Memory B cell (primary cell): ENCODE measurements at regions not wholly inside any gene's neighbourhood (a gene's known extent, or its start where the extent isn't known, plus 50 kb on each side); places are given as distances from the start of the nearest gene placed in this dataset.
A peak's percentile ranks its signal among the peaks of the same experiment; 100 is the strongest.
"Not testable (repeated sequence)": the region's sequence is repeated elsewhere in the genome, so short reads cannot be mapped to it uniquely, and the experiment has no call there.

Experiments used
- ATAC-seq: fragments of 150-1000 bp; cut with Tn5 transposase; 2 replicates; pipeline ENCODE4 v1.10.0; 2021; ENCODE audit warnings: low read depth, mild to moderate bottlenecking, moderate library complexity
- DNase-seq, 2 donors: peaks; one replicate each; pipeline ENCODE4 v3.0.0; 2022; ENCODE audit warnings: low spot score in 2 of 2
- H3K27ac Mint-ChIP-seq: one replicate; pipeline ENCODE4 v1.8.0; 2022; ENCODE audit warnings: mild to moderate bottlenecking, moderate library complexity, mixed read lengths
- H3K27me3 Mint-ChIP-seq: one replicate; pipeline ENCODE4 v1.8.0; 2022; ENCODE audit warnings: mixed read lengths
- H3K36me3 Mint-ChIP-seq: one replicate; pipeline ENCODE4 v1.8.0; 2022; ENCODE audit warnings: mild to moderate bottlenecking, mixed read lengths
- H3K4me1 Mint-ChIP-seq: one replicate; pipeline ENCODE4 v1.8.0; 2022; ENCODE audit warnings: mixed read lengths
- H3K4me3 Mint-ChIP-seq: one replicate; pipeline ENCODE4 v1.8.0; 2022; ENCODE audit warnings: mild to moderate bottlenecking, moderate library complexity, mixed read lengths
- H3K9me3 Mint-ChIP-seq: one replicate; pipeline ENCODE4 v1.8.0; 2022; ENCODE audit warnings: mixed read lengths

- Mint-ChIP-seq H3K9me3 (no peaks in the 10 kb centered on the region), H3K27ac (no peak overlapping the region), H3K4me3 (no peak overlapping the region), H3K27me3 (peaks cover 8% of the 10 kb centered on the region), H3K36me3 (no peaks in the 10 kb centered on the region), H3K4me1 (peaks cover 9% of the 10 kb centered on the region)
- DNase-seq (no peak), ATAC-seq (no peak)
Measured at GRCh38 chr12:89230376-89231315, 121.7 kb downstream of the DUSP6 start.

- no peaks in the 10 kb centered on the region for H3K36me3 Mint-ChIP-seq
- ATAC-seq: no peak
- H3K27me3 Mint-ChIP-seq: peaks cover 3% of the 10 kb centered on the region
- DNase-seq: no peak
- peaks cover 9% of the 10 kb centered on the region for H3K4me1 Mint-ChIP-seq
- no peak overlapping the region for H3K4me3 Mint-ChIP-seq
- H3K9me3 Mint-ChIP-seq: no peaks in the 10 kb centered on the region
- no peak overlapping the region for H3K27ac Mint-ChIP-seq
Measured at GRCh38 chr12:89228491-89228890, 123.8 kb downstream of the DUSP6 start.

DNA sequence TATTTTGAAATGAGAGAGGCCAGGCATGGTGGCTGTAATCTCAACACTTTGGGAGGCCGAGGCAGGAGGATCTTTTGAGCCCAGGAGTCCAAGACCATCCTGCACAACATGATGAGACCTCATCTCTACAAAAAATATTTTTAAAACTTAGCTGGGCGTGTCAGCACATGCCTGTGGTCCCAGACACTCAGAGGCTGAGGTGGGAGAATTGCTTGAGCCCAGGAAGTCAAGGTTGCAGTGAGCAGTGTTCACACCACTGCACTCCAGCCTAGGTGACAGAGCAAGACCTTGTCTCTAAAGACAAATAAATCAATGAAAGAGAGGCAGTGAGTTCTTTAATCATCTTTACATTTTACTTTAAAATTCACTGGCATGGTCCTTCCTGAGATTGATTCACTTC, 124.5 kb downstream of the DUSP6 start:
- Mint-ChIP-seq H3K27me3 (peaks cover 6% of the 10 kb centered on the region), H3K9me3 (no peaks in the 10 kb centered on the region), H3K27ac (no peak overlapping the region), H3K4me3 (no peak overlapping the region), H3K4me1 (peaks cover 9% of the 10 kb centered on the region), H3K36me3 (no peaks in the 10 kb centered on the region)
- ATAC-seq (no peak), DNase-seq (no peak)

DNA sequence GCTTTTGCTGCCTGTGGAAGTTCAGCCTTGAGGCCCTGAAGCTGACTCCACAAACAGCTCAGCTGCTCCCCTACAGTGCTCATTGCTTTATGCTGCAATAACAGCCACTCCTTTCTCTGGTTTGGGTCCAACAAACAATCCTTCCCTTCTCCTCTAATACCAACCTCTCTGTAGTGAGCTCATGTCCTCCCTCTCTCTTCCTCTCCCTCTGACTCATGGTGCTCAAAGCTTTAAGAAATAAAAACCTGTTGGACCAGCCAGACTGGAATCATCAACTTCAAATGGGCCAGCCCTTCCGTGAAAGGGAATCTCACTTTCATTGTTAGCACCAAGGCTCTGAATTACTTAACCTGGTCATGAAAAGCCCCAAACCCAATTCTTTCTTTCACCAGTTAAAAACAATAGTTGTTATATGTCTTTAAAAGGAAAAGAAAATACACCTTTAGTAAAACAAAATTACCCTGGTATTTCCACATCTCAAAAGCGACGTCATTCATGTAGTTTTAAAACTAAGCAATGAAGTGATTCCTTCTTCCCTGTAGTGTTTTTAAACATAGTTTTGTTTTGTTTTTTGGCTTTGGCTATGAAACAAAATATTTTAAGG, 126.4 kb downstream of the DUSP6 start:
- DNase-seq (no peak), ATAC-seq (no peak)
- Mint-ChIP-seq H3K4me3 (no peak overlapping the region), H3K36me3 (no peaks in the 10 kb centered on the region), H3K4me1 (peaks cover 11% of the 10 kb centered on the region), H3K27ac (no peak overlapping the region), H3K27me3 (peaks cover 6% of the 10 kb centered on the region), H3K9me3 (no peaks in the 10 kb centered on the region)

GRCh38 chr12:89225401-89225800, 126.9 kb downstream of the DUSP6 start:
- ATAC-seq (peak; percentile 85), DNase-seq (no peak)
- Mint-ChIP-seq H3K36me3 (no peaks in the 10 kb centered on the region), H3K9me3 (no peaks in the 10 kb centered on the region), H3K4me3 (no peak overlapping the region), H3K27me3 (peaks cover 6% of the 10 kb centered on the region), H3K27ac (peak overlapping the region; percentile 22), H3K4me1 (peaks cover 11% of the 10 kb centered on the region)

DNA sequence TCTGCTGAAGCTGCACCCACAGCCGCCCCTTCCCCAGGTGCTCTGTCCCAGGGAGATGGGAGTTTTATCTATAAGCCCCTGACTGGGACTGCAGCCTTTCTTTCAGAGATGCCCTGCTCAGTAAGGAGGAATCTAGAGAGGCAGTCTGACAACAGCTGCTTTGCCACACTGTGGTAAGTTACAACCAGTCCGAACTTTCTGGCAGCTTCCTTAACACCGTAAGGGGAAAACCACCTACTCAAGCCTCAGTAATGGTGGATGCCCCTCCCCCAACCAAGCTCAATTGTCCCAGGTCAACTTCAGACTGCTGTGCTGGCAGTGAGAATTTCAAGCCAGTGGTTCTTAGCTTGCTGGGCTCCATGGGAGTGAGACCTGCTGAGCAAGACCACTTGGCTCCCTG, 129.7 kb downstream of the DUSP6 start:
- peaks cover 11% of the 10 kb centered on the region for H3K4me1 Mint-ChIP-seq
- H3K4me3 Mint-ChIP-seq, H3K27ac Mint-ChIP-seq: not testable (repeated sequence)

DNA sequence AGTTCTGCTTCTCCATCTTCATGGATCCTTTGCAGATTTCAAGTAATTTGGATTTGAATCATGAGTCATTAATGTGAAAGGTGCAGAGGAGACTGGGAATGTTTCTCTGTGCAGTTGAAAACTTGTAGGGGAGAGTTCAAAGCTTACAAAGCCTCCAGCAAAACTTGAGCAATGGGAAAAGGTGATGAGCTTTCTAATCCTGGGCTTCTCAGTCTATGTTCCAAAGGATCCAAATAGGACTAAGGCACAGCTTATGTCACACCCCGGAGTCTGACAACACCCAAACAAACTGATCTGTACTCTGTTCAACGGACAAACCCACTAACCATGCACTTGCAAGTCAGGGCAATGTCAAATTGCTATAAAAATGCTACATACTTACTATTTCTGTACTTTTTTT, 134.8 kb downstream of the DUSP6 start:
- no peaks in the 10 kb centered on the region for H3K36me3 Mint-ChIP-seq
- no peak for DNase-seq
- no peak overlapping the region for H3K4me3 Mint-ChIP-seq
- no peak overlapping the region for H3K27ac Mint-ChIP-seq
- no peak for ATAC-seq
- no peaks in the 10 kb centered on the region for H3K9me3 Mint-ChIP-seq
- peaks cover 5% of the 10 kb centered on the region for H3K4me1 Mint-ChIP-seq
- H3K27me3 Mint-ChIP-seq: no peaks in the 10 kb centered on the region

More for the DNA sequence above, 129.7 kb downstream of the DUSP6 start:
- not testable (repeated sequence) for H3K9me3 Mint-ChIP-seq, H3K36me3 Mint-ChIP-seq, DNase-seq, H3K27me3 Mint-ChIP-seq, ATAC-seq

DNA sequence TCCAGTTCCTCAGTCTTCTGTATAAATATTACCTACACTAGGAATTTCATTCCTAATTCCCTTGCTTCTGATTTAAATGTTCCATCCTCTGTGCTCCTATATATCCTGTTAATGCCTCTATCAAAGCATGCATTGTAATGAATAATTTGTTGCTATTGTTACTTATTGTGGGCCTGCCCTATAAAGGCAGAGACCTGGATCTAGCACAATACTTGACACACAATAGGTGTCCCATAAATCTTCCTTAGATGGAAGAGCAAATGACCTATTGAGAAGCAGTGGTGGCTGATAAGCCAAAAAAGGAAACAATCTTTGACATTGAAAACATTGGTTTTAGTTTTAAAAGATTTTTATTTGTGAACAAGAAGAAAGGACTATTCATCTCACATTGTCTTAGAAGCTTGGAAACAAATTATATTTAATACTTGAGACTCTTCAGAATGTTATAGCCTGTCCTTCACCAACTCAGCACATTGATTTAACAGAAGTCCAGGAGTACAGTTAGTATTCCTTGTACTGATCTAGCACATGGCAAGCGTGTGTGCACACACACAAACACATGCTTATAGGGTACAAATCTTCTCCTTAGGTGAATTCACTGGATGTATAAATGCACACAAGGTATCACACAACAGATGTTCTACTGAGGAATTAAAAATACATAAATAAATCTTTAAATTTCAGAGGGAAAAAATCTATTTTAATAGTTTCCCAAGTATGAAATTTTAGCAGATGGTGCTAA, 135.9 kb downstream of the DUSP6 start:
- DNase-seq (no peak), ATAC-seq (no peak)
- Mint-ChIP-seq H3K27ac (no peak overlapping the region), H3K4me3 (no peak overlapping the region), H3K36me3 (no peaks in the 10 kb centered on the region), H3K27me3 (no peaks in the 10 kb centered on the region), H3K9me3 (no peaks in the 10 kb centered on the region), H3K4me1 (peaks cover 5% of the 10 kb centered on the region)

- DNase-seq (no peak), ATAC-seq (peak; percentile 26)
- no peaks in the 10 kb centered on the region for H3K9me3 Mint-ChIP-seq
- H3K27ac Mint-ChIP-seq: no peak overlapping the region
- no peak overlapping the region for H3K4me3 Mint-ChIP-seq
- peaks cover 5% of the 10 kb centered on the region for H3K4me1 Mint-ChIP-seq
- H3K27me3 Mint-ChIP-seq: no peaks in the 10 kb centered on the region
- H3K36me3 Mint-ChIP-seq: no peaks in the 10 kb centered on the region
Measured at GRCh38 chr12:89215196-89215595, 137.1 kb downstream of the DUSP6 start.

DNA sequence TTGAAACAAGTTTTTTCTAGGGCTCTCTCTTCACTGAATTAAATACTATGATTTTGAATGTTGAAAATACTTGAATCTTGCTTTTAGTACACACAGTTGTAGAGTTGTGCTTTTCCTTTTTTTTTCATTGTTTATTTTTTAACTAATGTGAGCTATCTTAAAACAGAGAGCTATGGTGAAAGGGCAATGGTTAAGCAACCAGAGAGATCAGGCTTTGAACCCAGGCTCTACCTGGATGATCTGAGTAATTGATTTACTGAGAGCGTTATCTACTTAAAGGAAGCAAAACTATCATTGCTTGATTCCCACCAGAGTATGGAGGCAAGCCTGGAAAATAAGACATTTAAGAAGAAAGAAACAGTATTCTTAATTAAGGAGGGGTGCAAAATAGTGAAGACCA, 138.6 kb downstream of the DUSP6 start:
- Mint-ChIP-seq H3K4me3 (no peak overlapping the region), H3K36me3 (no peaks in the 10 kb centered on the region), H3K27me3 (no peaks in the 10 kb centered on the region), H3K27ac (no peak overlapping the region), H3K9me3 (no peaks in the 10 kb centered on the region), H3K4me1 (peaks cover 5% of the 10 kb centered on the region)
- DNase-seq (no peak), ATAC-seq (no peak)

DNA sequence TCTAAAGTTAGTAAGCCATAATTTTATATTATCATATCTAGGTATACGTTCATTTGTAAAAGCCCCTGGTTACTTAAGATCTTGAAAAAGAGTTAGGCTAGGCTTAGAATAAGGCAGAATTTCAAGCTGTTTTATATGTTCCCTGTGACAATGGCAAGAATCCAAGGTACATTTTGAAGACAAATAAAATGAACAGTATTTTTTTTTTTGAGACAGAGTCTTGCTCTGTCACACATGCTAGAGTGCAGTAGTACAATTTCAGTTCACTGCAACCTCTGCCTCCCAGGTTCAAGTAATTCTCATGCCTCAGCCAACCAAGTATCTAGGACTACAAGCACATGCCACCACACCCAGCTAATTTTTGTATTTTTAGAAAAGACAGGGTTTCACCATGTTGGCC, 139.2 kb downstream of the DUSP6 start:
- Mint-ChIP-seq H3K36me3 (no peaks in the 10 kb centered on the region), H3K27me3 (no peaks in the 10 kb centered on the region), H3K4me3 (no peak overlapping the region), H3K27ac (no peak overlapping the region), H3K4me1 (peaks cover 5% of the 10 kb centered on the region), H3K9me3 (no peaks in the 10 kb centered on the region)
- no peak for DNase-seq
- no peak for ATAC-seq

DNA sequence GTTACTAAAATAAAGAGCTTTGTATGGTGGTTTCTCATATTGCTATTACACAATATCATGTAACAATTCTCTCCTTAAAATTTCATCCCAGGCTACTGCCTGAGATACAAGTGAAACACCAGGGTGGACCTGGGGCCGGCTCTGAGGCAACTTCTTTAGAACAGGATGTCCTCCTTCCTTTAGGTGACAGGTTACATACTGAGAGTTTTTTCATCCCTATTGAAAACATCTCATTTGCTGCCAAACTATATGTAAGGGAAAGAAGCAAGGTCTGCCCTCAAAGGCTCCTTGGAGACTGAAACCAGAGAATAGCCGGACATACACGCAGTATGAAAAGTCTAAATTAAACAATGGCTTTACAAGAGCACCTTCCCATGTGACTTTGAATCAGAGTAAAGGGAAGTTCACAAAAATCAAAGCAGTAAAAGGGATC, 139.9 kb downstream of the DUSP6 start:
- H3K36me3 Mint-ChIP-seq: no peaks in the 10 kb centered on the region

DNA sequence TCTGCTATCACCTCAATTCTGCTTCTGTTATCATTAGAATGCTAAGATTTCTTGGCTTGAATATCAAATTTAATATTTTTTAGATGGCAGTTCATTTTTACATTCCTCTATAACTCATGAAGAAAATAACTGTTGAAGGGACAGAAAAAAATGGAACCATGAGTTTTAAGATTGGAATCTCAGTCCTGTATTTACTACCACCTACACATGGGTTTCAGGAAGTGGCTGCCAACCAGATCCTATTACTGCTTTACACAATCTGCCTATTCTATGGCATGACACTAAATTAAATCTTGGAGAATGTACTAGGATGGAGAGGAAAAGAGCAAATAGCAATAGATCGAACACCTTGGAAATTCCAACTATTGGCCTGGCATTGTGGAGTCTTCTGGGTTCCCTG, 140.8 kb downstream of the DUSP6 start:
- H3K36me3 Mint-ChIP-seq: no peaks in the 10 kb centered on the region
- DNase-seq: no peak
- H3K27me3 Mint-ChIP-seq: no peaks in the 10 kb centered on the region
- no peak for ATAC-seq
- peaks cover 8% of the 10 kb centered on the region for H3K4me1 Mint-ChIP-seq
- H3K4me3 Mint-ChIP-seq: no peak overlapping the region
- no peak overlapping the region for H3K27ac Mint-ChIP-seq
- H3K9me3 Mint-ChIP-seq: no peaks in the 10 kb centered on the region

More for the DNA sequence above, 139.9 kb downstream of the DUSP6 start:
- Mint-ChIP-seq H3K4me1 (peaks cover 5% of the 10 kb centered on the region), H3K27ac (no peak overlapping the region), H3K27me3 (no peaks in the 10 kb centered on the region), H3K4me3 (no peak overlapping the region), H3K9me3 (no peaks in the 10 kb centered on the region)
- DNase-seq: no peak
- no peak for ATAC-seq

GRCh38 chr12:89210277-89210676, 142.0 kb downstream of the DUSP6 start:
- H3K27ac Mint-ChIP-seq: no peak overlapping the region
- no peaks in the 10 kb centered on the region for H3K36me3 Mint-ChIP-seq

More at GRCh38 chr12:89210277-89210676, 142.0 kb downstream of the DUSP6 start:
- peaks cover 15% of the 10 kb centered on the region for H3K4me1 Mint-ChIP-seq
- ATAC-seq: no peak
- no peak overlapping the region for H3K4me3 Mint-ChIP-seq
- no peaks in the 10 kb centered on the region for H3K9me3 Mint-ChIP-seq
- no peak for DNase-seq
- no peaks in the 10 kb centered on the region for H3K27me3 Mint-ChIP-seq
